ENCODE measurements at regions not wholly inside any gene's neighbourhood (a gene's known extent, or its start where the extent isn't known, plus 50 kb on each side); places are given as distances from the start of the nearest gene placed in this dataset.
A peak's percentile ranks its signal among the peaks of the same experiment; 100 is the strongest.
"Not testable (repeated sequence)": the region's sequence is repeated elsewhere in the genome, so short reads cannot be mapped to it uniquely, and the experiment has no call there.

DNA sequence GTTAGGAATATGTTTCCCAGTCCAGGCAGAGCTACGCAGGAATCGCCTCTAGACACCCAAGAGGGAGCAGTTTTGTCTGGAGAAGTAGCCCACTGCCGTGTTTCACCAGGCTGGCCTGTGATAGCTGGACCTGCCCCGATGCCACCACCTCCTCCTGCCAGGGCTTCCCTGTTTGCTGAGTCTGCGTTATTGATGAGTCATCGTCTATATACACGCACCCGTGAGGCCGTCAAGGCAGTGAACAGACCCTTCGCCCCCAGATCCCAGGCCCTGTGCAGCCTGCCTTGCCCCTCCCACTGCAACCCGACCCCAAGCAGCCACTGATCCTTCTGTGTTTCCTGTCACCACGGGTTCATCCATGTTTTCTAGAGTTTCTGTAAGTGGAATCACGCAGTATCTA lies 141.9 kb downstream of the IGLL1 start:
- H3K4me1 ChIP-seq (replicated peaks in 1 of 2): peaks cover 6 to 10% of the 10 kb centered on the region in 2 donors
- no peak for ATAC-seq (replicated peaks in 6 of 8)
- in situ Hi-C loops (cut with MboI; ENCODE audit: low pct_unique_long_range_greater_than_20kb in 2 of 9, low sequenced_read_pairs in 9 of 9, unreplicated experiment in 9 of 9): no loop called here
- WGBS, 10 experiments: 20 to 100% (median 64%) methylated on average over 1 to 4 of the region's 13 CpGs; no CpG with 5 or more reads in 6 of the 10 experiments
- H3K4me3 ChIP-seq: no peak overlapping the region
- no peak overlapping the region for H3K27ac ChIP-seq

DNA sequence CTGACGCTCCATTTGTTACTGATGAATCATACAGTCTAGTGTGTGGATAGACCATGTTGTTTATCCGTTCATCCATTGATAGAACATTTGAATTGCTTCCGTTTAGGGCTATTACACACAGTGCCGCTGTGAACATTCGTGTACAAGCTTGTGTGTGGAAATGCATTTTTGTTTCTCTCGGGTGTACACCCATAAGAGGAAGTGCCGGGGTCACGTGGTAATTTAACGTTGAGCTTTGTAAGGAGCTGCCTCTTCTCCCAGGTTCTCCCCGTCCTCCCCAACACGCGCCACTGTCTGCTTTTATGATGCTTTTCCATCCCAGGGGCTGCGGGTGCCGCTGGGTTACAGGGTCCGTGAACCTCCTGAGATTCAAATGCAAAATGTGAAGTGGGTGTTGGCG lies 142.3 kb downstream of the IGLL1 start:
- 65 to 100% (median 93%) methylated on average over 2 to 10 of the region's 16 CpGs; no CpG with 5 or more reads in 3 of the 10 experiments for WGBS, 10 experiments
- no peak overlapping the region for H3K4me3 ChIP-seq
- ATAC-seq (replicated peaks in 6 of 8): no peak
- in situ Hi-C loops (cut with MboI; ENCODE audit: low pct_unique_long_range_greater_than_20kb in 2 of 9, low sequenced_read_pairs in 9 of 9, unreplicated experiment in 9 of 9): no loop called here
- no peak overlapping the region for H3K27ac ChIP-seq
- peaks cover 10 to 14% of the 10 kb centered on the region in 2 donors for H3K4me1 ChIP-seq (replicated peaks in 1 of 2)

DNA sequence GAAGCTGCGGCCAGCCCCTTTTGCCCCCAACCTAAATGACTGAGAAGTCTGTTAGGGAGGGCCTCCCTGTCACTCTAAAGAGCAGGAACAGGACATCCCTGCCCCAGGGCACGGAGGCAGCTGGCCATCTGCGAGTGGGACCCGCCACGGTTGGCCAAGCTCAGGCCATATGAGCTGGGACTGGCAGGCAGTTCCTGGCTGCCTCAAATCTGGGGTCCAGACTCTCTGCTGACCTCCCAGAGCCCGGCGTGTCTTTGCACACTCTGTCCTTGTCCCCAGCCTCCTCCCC lies 143.0 kb downstream of the IGLL1 start:
- WGBS, 10 experiments: no CpG with 5 or more reads among the region's 7 CpGs
- ATAC-seq (replicated peaks in 6 of 8); H3K27ac ChIP-seq; in situ Hi-C loops (cut with MboI; ENCODE audit: low pct_unique_long_range_greater_than_20kb in 2 of 9, low sequenced_read_pairs in 9 of 9, unreplicated experiment in 9 of 9); H3K4me3 ChIP-seq: not testable (repeated sequence)
- peaks cover 14 to 18% of the 10 kb centered on the region in 2 donors for H3K4me1 ChIP-seq (replicated peaks in 1 of 2)

DNA sequence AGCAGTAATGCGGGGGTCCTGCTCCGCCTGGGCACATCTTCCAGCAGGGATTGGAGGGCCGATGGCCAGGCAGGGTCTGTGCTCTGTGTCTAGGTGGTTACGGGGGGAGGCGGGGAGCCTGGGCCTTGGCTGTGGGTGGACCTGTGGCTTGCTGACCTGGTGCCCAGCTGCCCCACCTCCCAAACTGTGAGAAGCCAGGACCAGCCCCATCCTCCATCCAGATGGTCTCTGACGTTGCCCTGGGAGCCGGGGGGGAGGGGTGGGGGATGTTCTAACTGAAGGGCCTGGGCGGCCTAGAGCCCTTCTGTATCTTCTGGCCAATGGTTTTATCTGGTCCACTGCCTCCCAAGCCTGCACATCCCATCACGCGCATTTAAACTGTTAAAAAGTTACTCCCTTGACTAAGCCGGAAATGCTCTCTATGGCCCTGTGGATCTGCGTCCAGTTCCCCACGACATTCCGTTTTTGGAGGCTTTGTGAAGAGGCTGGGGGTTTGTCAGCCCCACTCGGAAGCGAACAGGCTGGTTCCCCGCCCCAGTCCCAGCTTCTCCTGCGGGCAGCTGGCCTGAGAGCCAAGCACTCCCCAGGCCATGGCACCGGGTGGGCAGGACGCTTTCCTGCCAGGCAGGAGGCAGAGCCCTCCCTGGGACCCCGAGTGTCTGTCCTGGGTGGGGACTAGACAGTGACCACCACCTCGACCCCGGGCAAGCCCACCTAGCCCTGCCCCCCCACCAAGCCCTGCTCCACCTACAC lies 143.6 kb downstream of the IGLL1 start:
- H3K4me1 ChIP-seq (replicated peaks in 1 of 2): peaks cover 14 to 18% of the 10 kb centered on the region in 2 donors
- H3K27ac ChIP-seq; H3K4me3 ChIP-seq; in situ Hi-C loops (cut with MboI; ENCODE audit: low pct_unique_long_range_greater_than_20kb in 2 of 9, low sequenced_read_pairs in 9 of 9, unreplicated experiment in 9 of 9); ATAC-seq (replicated peaks in 6 of 8): not testable (repeated sequence)
- WGBS, 10 experiments: 87 to 100% (median 90%) methylated on average over 1 to 4 of the region's 23 CpGs; no CpG with 5 or more reads in 6 of the 10 experiments

DNA sequence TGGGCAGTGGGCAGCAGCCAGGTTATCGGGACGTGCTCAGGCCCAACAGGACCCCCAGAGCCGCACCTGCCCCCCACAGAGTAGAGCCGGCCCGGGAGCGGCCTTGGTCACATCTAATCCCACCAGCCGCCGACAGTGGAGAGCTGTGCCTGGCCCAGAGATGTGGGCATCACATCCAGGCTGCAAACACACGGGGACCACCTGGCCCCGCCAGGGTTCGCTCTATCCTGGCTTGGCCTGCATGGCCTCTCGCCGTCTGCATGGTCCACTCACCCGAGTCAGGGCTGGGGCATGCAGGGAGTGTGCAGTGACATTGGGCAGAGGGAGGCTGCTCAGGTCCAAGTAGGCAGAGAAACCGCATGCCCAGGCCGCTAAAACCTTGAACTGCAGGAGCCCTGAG lies 144.9 kb downstream of the IGLL1 start:
- peaks cover 14 to 22% of the 10 kb centered on the region in 2 donors for H3K4me1 ChIP-seq (replicated peaks in 1 of 2)
- ATAC-seq (replicated peaks in 6 of 8); H3K4me3 ChIP-seq; in situ Hi-C loops (cut with MboI; ENCODE audit: low pct_unique_long_range_greater_than_20kb in 2 of 9, low sequenced_read_pairs in 9 of 9, unreplicated experiment in 9 of 9); H3K27ac ChIP-seq: not testable (repeated sequence)
- 100% methylated on average over 1 of the region's 16 CpGs; no CpG with 5 or more reads in 9 of the 10 experiments for WGBS, 10 experiments

DNA sequence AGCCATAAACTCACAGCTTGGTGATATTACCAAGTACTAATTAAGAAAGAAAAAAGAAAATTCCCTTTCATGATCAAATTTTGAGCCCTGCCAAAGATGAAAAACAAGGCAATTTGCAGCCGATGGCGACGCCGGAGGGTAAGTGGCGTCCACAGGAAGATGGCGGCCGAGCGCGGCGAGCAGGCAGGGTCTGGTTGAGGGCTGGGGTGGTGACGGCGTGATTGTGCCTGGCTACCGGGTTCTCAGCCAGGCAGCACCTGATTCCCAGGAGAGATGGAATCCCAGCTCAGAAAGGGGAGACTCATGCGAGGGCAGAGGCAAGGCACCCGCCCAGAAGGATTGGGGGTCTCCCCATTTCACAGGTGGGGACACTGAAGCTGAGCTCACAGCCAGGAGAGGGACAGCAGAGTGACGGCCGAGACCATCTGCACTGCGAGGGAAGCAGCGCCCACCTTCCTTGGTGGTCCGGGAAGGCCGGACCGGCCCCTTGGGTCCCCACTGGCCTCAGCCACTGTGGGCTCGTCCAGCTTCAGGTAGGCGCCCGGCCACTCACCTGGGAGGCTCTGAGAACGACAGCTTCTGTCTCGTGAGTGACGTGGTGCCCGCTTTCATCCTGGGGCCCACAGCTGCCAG lies 145.8 kb downstream of the IGLL1 start:
- H3K4me3 ChIP-seq; H3K27ac ChIP-seq; in situ Hi-C loops (cut with MboI; ENCODE audit: low pct_unique_long_range_greater_than_20kb in 2 of 9, low sequenced_read_pairs in 9 of 9, unreplicated experiment in 9 of 9); ATAC-seq (replicated peaks in 6 of 8): not testable (repeated sequence)
- peaks cover 14 to 22% of the 10 kb centered on the region in 2 donors for H3K4me1 ChIP-seq (replicated peaks in 1 of 2)
- 80 to 100% (median 100%) methylated on average over 2 to 4 of the region's 29 CpGs; no CpG with 5 or more reads in 6 of the 10 experiments for WGBS, 10 experiments

DNA sequence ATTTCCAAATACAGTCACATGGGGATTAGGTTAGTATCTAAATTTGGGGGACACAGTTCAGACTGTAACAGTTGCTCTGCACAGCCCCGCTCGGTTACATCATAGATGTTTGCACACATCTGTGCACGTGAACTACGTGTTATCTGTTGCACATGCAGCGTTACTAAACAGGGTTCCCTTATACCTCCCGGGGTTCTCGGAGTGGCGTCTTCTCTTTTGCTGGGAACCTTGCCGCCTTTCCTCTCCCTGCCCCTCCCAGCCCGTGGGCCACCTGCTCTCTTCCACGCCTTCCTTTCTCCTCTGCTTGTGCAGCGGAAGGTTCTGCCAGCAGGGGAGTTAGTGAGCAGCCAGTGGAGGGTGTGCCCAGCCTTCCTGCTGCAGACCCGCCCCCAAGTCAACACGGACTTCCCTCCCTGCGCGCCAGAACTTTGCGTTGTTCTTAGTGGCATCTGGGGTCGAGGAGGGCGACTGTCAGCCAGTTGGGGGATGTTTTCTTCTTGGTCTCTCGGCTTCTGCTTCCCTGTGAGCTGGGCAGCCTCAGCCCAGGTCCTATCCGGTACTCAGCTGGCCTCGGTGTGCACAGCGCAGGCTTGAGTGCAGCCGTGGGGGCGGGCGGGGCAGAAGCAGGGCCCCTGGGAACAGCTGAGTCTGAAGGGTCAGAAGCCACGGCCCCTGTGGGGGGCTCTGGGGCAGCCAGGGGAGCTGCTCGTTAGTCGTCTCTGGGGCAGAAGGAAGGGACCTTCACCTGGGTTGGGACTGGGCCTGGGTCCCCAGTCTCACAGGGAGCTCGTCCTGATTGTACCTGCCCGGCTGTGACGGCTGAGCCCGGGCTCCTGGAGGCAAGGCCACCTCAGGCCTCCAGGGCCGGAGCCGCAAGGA lies 146.7 kb downstream of the IGLL1 start:
- peaks cover 14 to 22% of the 10 kb centered on the region in 2 donors for H3K4me1 ChIP-seq (replicated peaks in 1 of 2)
- no CpG with 5 or more reads among the region's 35 CpGs for WGBS, 10 experiments
- peak; percentile 90 to 98 (median 95) for ATAC-seq (replicated peaks in 6 of 8)
- in situ Hi-C loops (cut with MboI; ENCODE audit: low pct_unique_long_range_greater_than_20kb in 2 of 9, low sequenced_read_pairs in 9 of 9, unreplicated experiment in 9 of 9); H3K4me3 ChIP-seq: not testable (repeated sequence)
- H3K27ac ChIP-seq: peak overlapping the region in 1 of 2 donors; percentile 44

DNA sequence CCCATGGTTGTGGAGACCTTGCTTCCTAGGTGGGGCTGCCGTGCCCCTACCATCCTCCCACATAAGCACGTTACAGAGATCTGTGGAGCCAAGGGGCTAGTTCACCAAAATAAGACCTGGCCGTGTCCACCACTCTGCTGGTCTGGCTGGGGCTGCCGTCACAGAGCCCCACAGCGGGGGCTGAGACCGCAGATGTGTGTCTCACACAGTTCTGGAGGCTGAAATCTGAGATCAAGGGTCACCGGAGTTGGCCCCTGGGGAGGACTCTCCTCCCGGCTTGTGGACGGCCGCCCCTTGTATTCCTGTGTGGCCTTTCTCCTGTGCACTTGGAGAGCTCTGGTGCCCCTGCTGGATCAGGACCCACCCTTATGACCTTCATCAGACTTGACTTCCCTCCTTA lies 147.4 kb downstream of the IGLL1 start:
- 59 to 78% methylated on average over 4 to 6 of the region's 10 CpGs; no CpG with 5 or more reads in 8 of the 10 experiments for WGBS, 10 experiments
- Histone ChIP-seq H3K27ac (peak overlapping the region in 1 of 2 donors; percentile 44), H3K4me1 (replicated peaks in 1 of 2) (peaks cover 14 to 22% of the 10 kb centered on the region in 2 donors)
- ATAC-seq (replicated peaks in 6 of 8): peak in 4 of 8 experiments; percentile 19 to 27 (median 22)
- H3K4me3 ChIP-seq; in situ Hi-C loops (cut with MboI; ENCODE audit: low pct_unique_long_range_greater_than_20kb in 2 of 9, low sequenced_read_pairs in 9 of 9, unreplicated experiment in 9 of 9): not testable (repeated sequence)

DNA sequence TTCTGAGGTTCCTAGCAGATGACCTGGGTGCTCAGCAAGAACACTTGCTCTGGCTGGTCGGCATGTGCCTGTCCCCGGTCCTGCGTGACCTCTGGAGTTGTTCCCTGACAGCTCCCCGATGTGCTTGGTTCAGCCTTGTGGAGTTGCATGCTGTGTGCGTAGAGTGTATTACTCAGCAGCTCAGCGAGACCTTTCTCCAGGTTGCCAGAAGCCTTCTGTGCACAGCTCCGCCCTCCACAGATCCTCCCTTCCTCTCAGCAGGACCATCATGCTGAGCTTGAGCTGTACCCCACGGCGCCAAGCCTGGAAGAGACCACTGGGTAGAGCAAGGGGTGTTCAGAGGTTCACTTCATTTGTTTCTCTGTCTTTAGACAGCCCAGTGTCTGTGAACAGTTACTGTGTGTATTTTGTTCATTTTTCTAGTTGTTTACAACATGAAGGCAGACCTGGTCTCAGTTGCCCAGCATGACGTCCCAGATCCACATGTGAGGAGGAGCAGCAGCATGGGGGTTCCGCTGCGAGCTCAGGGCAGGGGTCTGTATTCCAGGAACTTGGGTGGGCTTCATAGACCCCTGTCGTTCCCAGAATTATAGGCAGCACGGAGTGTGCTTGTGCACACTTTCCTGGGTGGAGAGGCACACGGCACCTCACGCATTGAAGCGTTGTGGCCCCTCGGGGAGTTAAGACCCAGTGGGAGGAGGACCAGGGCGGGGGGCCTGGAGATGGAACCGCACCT lies 148.6 kb downstream of the IGLL1 start:
- in situ Hi-C loops (cut with MboI; ENCODE audit: low pct_unique_long_range_greater_than_20kb in 2 of 9, low sequenced_read_pairs in 9 of 9, unreplicated experiment in 9 of 9): no loop called here
- peak in 7 of 8 experiments; percentile 7 to 58 (median 31) for ATAC-seq (replicated peaks in 6 of 8)
- Histone ChIP-seq H3K27ac (no peak overlapping the region), H3K4me3 (no peak overlapping the region), H3K4me1 (replicated peaks in 1 of 2) (peaks cover 14 to 19% of the 10 kb centered on the region in 2 donors)
- WGBS, 10 experiments: 9 to 84% (median 64%) methylated on average over 2 to 20 of the region's 20 CpGs; no CpG with 5 or more reads in 1 of the 10 experiments

DNA sequence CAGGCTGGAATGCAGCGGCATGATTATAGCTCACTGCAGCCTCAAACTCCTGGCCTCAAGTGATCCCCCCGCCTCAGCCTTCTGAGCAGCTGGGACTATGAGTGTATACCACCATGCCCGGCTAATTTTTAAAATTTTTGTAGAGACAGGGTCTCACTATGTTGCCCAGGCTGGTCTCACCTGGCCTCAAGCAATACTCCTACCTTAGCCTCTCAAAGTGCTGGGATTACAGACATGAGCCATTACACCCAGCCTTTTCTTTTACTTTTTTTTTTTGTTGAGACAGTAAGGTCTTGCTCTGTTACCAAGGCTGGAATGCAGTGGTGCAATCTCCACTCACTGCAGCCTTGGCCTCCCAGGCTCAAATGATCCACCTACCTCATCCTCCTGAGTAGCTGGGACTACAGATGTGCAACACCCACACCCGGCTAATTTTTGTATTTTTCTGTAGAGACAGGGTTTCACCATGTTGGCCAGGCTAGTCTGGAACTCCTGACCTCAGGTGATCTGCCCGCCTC lies 155.5 kb downstream of the IGLL1 start:
- H3K4me3 ChIP-seq; H3K4me1 ChIP-seq (replicated peaks in 1 of 2); H3K27ac ChIP-seq; ATAC-seq (replicated peaks in 6 of 8): not testable (repeated sequence)
- in situ Hi-C loops (cut with MboI; ENCODE audit: low pct_unique_long_range_greater_than_20kb in 2 of 9, low sequenced_read_pairs in 9 of 9, unreplicated experiment in 9 of 9): loop anchor here in 1 of 9 experiments (25.0 kb wide), 1 partner anchor 88 kb away; no protein-coding TSS in a partner anchor
- 0 to 100% (median 67%) methylated on average over 1 to 5 of the region's 5 CpGs; no CpG with 5 or more reads in 3 of the 10 experiments for WGBS, 10 experiments

DNA sequence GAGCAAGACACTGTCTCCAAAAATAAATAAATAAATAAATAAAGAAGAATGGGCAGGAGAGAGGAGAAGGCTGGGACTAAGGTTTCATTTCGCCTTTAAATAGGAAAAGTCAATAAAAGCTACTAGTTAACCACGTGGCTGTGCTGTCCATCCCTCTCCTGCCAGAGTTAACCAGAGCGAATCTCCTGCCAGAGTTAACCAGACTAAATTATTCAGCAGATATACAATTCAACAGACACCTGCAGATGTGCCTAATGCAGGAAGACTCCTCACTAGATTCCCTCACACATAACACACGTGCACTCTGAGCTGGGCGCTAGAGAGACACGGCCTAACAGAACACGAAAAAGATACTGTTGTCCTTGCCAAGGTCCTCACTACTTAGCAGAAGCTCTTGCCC lies 156.1 kb downstream of the IGLL1 start:
- 0 to 60% (median 40%) methylated on average over 1 to 4 of the region's 7 CpGs; no CpG with 5 or more reads in 4 of the 10 experiments for WGBS, 10 experiments
- Histone ChIP-seq H3K27ac (no peak overlapping the region), H3K4me1 (replicated peaks in 1 of 2) (no peaks in the 10 kb centered on the region), H3K4me3 (no peak overlapping the region)
- in situ Hi-C loops (cut with MboI; ENCODE audit: low pct_unique_long_range_greater_than_20kb in 2 of 9, low sequenced_read_pairs in 9 of 9, unreplicated experiment in 9 of 9): loop anchor here in 1 of 9 experiments (25.0 kb wide), 1 partner anchor 88 kb away; no protein-coding TSS in a partner anchor
- peak in 1 of 8 experiments; percentile 15 for ATAC-seq (replicated peaks in 6 of 8)

DNA sequence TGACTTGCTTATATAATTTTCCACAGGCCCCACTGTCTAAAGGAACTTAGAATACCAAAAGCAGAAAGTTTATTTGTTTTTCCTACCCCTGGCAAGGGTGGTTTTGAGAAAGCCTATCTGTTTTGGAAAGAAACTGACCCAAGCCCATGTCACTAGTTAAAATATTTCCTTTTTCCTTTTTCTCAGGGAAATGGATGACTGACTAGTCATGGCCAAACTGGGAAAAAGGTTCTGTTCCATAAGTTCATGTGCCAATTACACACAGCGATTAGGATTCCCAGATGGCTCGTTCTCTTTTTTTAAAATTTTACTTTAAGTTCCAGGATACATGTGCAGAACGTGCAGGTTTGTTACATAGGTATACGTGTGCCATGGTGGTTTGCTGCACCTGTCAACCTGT lies 157.8 kb downstream of the IGLL1 start:
- not testable (repeated sequence) for ATAC-seq (replicated peaks in 6 of 8)

More for the DNA sequence above, 157.8 kb downstream of the IGLL1 start:
- WGBS, 10 experiments: 0 to 100% (median 61%) methylated on average over 1 to 2 of the region's 4 CpGs; no CpG with 5 or more reads in 4 of the 10 experiments
- H3K4me3 ChIP-seq; H3K27ac ChIP-seq; H3K4me1 ChIP-seq (replicated peaks in 1 of 2): not testable (repeated sequence)
- in situ Hi-C loops (cut with MboI; ENCODE audit: low pct_unique_long_range_greater_than_20kb in 2 of 9, low sequenced_read_pairs in 9 of 9, unreplicated experiment in 9 of 9): loop anchor here in 1 of 9 experiments (25.0 kb wide), 1 partner anchor 90 kb away; no protein-coding TSS in a partner anchor
